K562 (cell line): ENCODE measurements at regions not wholly inside any gene's neighbourhood (a gene's known extent, or its start where the extent isn't known, plus 50 kb on each side); places are given as distances from the start of the nearest gene placed in this dataset.

Source experiments
- ATAC-seq: fragments of 200-7000 bp; cut with Tn5 transposase; 3 replicates; pipeline ENCODE4 v1.9.1; 2020; ENCODE audit warnings: moderate library complexity
- BruUV-seq: library from RNA; stranded (reverse); fragments of 400-500 nt; replicated peaks from 2 replicates; lab custom pipeline; 2021; lab: Mats Ljungman, UMichigan
- CTCF ChIA-PET: fragments of 300-600 bp; formaldehyde crosslinking; extraction: SDS; loops from one replicate; lab custom pipeline; 2021; ENCODE audit warnings: low intra/inter-chr PET ratio; lab: Yijun Ruan, JAX
- POLR2A ChIA-PET: fragments of 300-600, 350-650 bp; sonication (Branson Sonifier 250); formaldehyde crosslinking; extraction: SDS; loops from one replicate; lab custom pipeline; 2021; ENCODE audit warnings: antibody characterized with exemption, inconsistent platforms; lab: Yijun Ruan, JAX
- DNase-seq, 4 experiments: peaks; one replicate each; pipeline versions ENCODE4 v3.0.0 to v3.0.0-alpha.2; 2011 to 2018; ENCODE audit warnings: low spot score in 3 of 4, mixed read lengths in 3 of 4; ENCODE audit errors: extremely low read depth in 1 of 4
- FAIRE-seq: peaks from 2 replicates; lab custom pipeline; 2011; peaks lifted over from hg19 to GRCh38; lab: Jason Lieb, UNC
- H2AFZ ChIP-seq: 2 replicates; pipeline ENCODE4 v1.6.0; 2011; ENCODE audit warnings: low read depth, low read length, control low read depth, inconsistent platforms
- H3K27ac ChIP-seq: fragments of 200-600 bp; 3 replicates; pipeline ENCODE4 v1.8.0; 2011; ENCODE audit warnings: low read depth, mild to moderate bottlenecking, control low read depth, inconsistent platforms, low read length, moderate library complexity, mixed read lengths; ENCODE audit errors: extremely low read depth
- H3K27me3 ChIP-seq, 2 experiments: fragments of 300-600 bp in 1 of 2; 2 replicates in 1 of 2; 3 replicates in 1 of 2; pipeline versions ENCODE4 v1.6.0 to v1.8.0; 2011; ENCODE audit warnings: inconsistent platforms in 2 of 2, low read length in 2 of 2, mild to moderate bottlenecking in 1 of 2, mixed read lengths in 1 of 2, moderate library complexity in 1 of 2; ENCODE audit not compliant: control insufficient read depth in 2 of 2, insufficient read depth in 2 of 2
- H3K36me3 ChIP-seq: fragments of 300-600 bp; 3 replicates; pipeline ENCODE4 v1.8.0; 2011; ENCODE audit warnings: mild to moderate bottlenecking, low read length, inconsistent platforms; ENCODE audit not compliant: control insufficient read depth, insufficient read depth
- H3K4me1 ChIP-seq, 2 experiments: fragments of 200-600 bp in 1 of 2; replicated peaks in 1 of 2; 2 replicates in 1 of 2; 3 replicates in 1 of 2; pipeline versions ENCODE4 v1.5.1 to v1.8.0; 2011; ENCODE audit warnings: inconsistent platforms in 2 of 2, low read length in 2 of 2, mild to moderate bottlenecking in 1 of 2, mixed read lengths in 1 of 2, moderate library complexity in 1 of 2; ENCODE audit not compliant: control insufficient read depth in 2 of 2, insufficient read depth in 2 of 2
- H3K4me2 ChIP-seq: 2 replicates; pipeline ENCODE4 v1.6.1; 2011; ENCODE audit warnings: low read length, control low read depth, inconsistent platforms, mixed read lengths; ENCODE audit not compliant: insufficient read depth
- H3K4me3 ChIP-seq: fragments of 200-600 bp; sonication (generic), shearing (Covaris generic); 2 replicates; pipeline ENCODE4 v1.5.1; 2016; ENCODE audit warnings: control low read depth, inconsistent platforms
- H3K79me2 ChIP-seq: fragments of 200-600 bp; 3 replicates; pipeline ENCODE4 v1.8.0; 2011; ENCODE audit warnings: low read length, inconsistent platforms; ENCODE audit not compliant: control insufficient read depth, insufficient read depth
- H3K9ac ChIP-seq, 2 experiments: 2 replicates each; pipeline versions ENCODE4 v1.6.0 to v1.6.1; 2011; ENCODE audit warnings: low read depth in 2 of 2, low read length in 2 of 2, control low read depth in 1 of 2, inconsistent platforms in 1 of 2, mild to moderate bottlenecking in 1 of 2, mixed read lengths in 1 of 2; ENCODE audit not compliant: insufficient read depth in 1 of 2
- H3K9me1 ChIP-seq: one replicate; pipeline ENCODE4 v1.6.0; 2011; ENCODE audit warnings: inconsistent platforms, mild to moderate bottlenecking, low read length, moderate library complexity; ENCODE audit not compliant: control insufficient read depth, insufficient read depth
- H3K9me3 ChIP-seq: replicated peaks from 2 replicates; pipeline ENCODE4 v1.5.1; 2011; ENCODE audit warnings: low read depth, low read length, inconsistent platforms; ENCODE audit not compliant: control insufficient read depth, insufficient read depth
- H4K20me1 ChIP-seq: replicated peaks from 2 replicates; pipeline ENCODE4 v1.6.1; 2011; ENCODE audit warnings: low read length, inconsistent platforms, mixed read lengths; ENCODE audit not compliant: control insufficient read depth, insufficient read depth
- CSDE1 ChIP-seq, 2 experiments: fragments of 450-650 bp; IDR thresholded peaks; 2 replicates each; pipeline ENCODE4 v1.6.1; 2016; ENCODE audit warnings: mild to moderate bottlenecking in 1 of 2
- POU5F1 ChIP-seq: fragments of 150-350 bp; IDR thresholded peaks from 2 replicates; pipeline ENCODE4 v1.6.1; 2014; ENCODE audit warnings: borderline replicate concordance, low read length, low read depth, mild to moderate bottlenecking; ENCODE audit not compliant: partially characterized antibody
- RBM25 ChIP-seq: fragments of 200-400 bp; formaldehyde crosslinking; IDR thresholded peaks from 2 replicates; pipeline ENCODE4 v1.6.1; 2018; ENCODE audit warnings: low read length, low read depth, moderate library complexity; ENCODE audit not compliant: severe bottlenecking
- U2AF1 ChIP-seq: fragments of 200-400 bp; formaldehyde crosslinking; optimal IDR thresholded peaks from 2 replicates; pipeline ENCODE3; 2017; ENCODE audit warnings: mild to moderate bottlenecking, low read depth, low read length, moderate library complexity
- ZNF146 ChIP-seq: IDR thresholded peaks from one replicate; pipeline ENCODE4 v1.6.1; 2018; ENCODE audit warnings: missing compliant biosample characterization; ENCODE audit not compliant: unreplicated experiment
- WGBS: fragments of 100-300 bp; shearing (Covaris generic); methylation state at CpG from one replicate; pipeline ENCODE4 v1.1.6; 2016; ENCODE audit warnings: low coverage, mixed read lengths; ENCODE audit not compliant: insufficient coverage; ENCODE audit errors: missing lambda C conversion rate; 5-methylcytosine and 5-hydroxymethylcytosine counted together
- in situ Hi-C: fragments of 300-500 bp; cut with MboI; formaldehyde crosslinking; loops from 4 replicates; pipeline ENCODE4 v1.15.0; 2018; ENCODE audit warnings: inconsistent platforms, mixed read lengths
- intact Hi-C: fragments of 100-400 bp; cut with micrococcal nuclease; formaldehyde crosslinking; loops from 2 replicates; pipeline ENCODE4 v1.14.2; 2022

DNA sequence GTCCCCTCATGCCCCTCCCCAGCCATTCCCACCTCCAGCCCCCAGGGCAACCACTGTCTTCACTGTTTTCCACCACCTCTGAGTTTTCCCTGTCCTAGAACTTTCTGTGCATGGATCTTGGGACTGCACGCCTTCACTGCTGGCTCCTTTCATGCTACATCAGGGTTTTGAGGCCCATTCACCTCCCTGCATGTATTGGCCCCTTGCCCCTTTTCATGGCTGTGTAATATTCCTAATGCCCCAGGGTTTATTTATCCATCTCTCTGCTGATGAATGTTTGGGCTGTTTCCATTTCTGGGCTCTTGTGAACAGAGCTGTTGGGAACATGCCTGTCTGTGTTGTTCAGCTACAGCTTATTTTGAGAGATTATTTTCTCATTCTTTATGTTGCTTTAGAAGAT is 205.0 kb downstream of the RBFOX3 start:
- in situ Hi-C loops (no loop called here), intact Hi-C loops (loop anchor here (10.0 kb wide), 1 partner anchor 299 kb away; no protein-coding TSS in a partner anchor)
- no peak for FAIRE-seq
- 10% methylated on average over 1 of the region's 1 CpG for WGBS
- Histone ChIP-seq H3K4me1 (peaks cover 0 to 4% of the 10 kb centered on the region in 2 experiments; a peak in 2 of 5 replicates), H3K36me3 (no peaks in the 10 kb centered on the region), H3K27me3 (peaks cover 23 to 74% of the 10 kb centered on the region in 2 experiments; a peak in 4 of 5 replicates), H3K79me2 (no peaks in the 10 kb centered on the region), H3K27ac (no peak overlapping the region), H3K4me2 (no peak overlapping the region), H3K4me3 (no peak overlapping the region), H4K20me1 (peaks cover 11% of the 10 kb centered on the region), H3K9me3 (no peaks in the 10 kb centered on the region), H3K9me1 (no peaks in the 10 kb centered on the region), H2AFZ (no peak overlapping the region), H3K9ac (no peak overlapping the region)
- TF ChIP-seq CSDE1 (IDR thresholded peaks at IDR 0.05), result no peak
- no peak for TF ChIP-seq POU5F1
- TF ChIP-seq ZNF146, result peak; percentile 73
- TF ChIP-seq RBM25, result peak; percentile 11
- no TSS peak for BruUV-seq
- DNase-seq, result no peak
- ChIA-PET POLR2A (no interaction called here), CTCF (no interaction called here)
- ATAC-seq, result no peak

DNA sequence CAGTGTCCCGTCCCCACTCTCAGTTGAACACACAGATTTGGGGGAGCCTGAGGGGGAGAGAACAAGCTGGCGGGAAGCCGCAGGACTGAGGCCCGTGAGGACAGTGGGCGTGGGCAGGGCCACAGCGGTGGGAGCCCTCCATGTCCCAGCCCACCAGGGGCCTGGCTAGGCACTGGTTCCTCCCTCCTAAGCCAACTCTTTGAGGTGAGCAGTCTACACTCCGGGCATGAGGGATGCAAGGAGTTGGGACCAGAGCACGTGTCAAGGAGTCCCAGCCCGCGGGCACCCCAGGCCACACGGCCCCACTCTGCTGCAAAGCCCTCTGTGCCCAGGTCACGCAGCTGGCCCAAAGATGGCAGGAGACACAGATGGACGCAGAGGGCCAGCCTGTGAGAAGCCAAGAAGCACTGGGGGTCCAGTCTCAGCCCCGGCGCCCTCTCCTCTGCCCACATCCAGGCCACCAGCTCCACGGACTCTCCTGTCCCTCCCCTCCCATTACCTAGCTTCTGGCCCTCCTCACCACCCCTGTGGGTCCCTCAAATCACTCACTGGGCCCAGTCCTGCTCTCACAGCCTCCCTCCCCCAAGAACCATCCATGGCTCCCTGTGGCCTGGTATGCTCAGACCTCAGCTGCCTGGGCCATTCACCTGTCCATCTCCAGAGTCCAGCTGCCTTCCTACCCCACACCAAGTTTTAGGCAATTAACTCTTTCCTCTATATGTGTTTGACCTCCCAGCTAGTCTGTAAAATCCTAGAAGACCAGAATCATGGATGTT is 206.5 kb downstream of the RBFOX3 start:
- 5% methylated on average over 13 of the region's 16 CpGs for WGBS
- no peak for DNase-seq
- no TSS peak for BruUV-seq
- no peak for ATAC-seq
- Histone ChIP-seq H3K9me3 (no peaks in the 10 kb centered on the region), H3K4me1 (peaks cover 0 to 7% of the 10 kb centered on the region in 2 experiments; a peak in 3 of 5 replicates), H4K20me1 (peaks cover 20% of the 10 kb centered on the region), H3K9ac (no peak overlapping the region), H3K9me1 (no peaks in the 10 kb centered on the region), H3K4me2 (no peak overlapping the region), H3K36me3 (no peaks in the 10 kb centered on the region), H3K27me3 (peaks cover 30 to 76% of the 10 kb centered on the region in 2 experiments; a peak in 4 of 5 replicates), H3K79me2 (no peaks in the 10 kb centered on the region), H3K4me3 (no peak overlapping the region), H2AFZ (no peak overlapping the region), H3K27ac (no peak overlapping the region)
- ChIA-PET POLR2A (interaction anchor here (0.6 kb wide), 1 partner anchor 181 kb away, joined by 3 read pairs; no protein-coding TSS in a partner anchor), CTCF (no interaction called here)
- intact Hi-C loops, result loop anchor here (10.0 kb wide), 1 partner anchor 300 kb away; no protein-coding TSS in a partner anchor
- TF ChIP-seq U2AF1, result no peak
- in situ Hi-C loops, result no loop called here
- FAIRE-seq, result no peak
